Stimulated activated CD8-positive, alpha-beta memory T cell treated with anti-CD3 and anti-CD28 coated beads, Interleukin-15, amount 100 ng/mL, for 4 hours (primary cell): ENCODE measurements at regions not wholly inside any gene's neighbourhood (a gene's known extent, or its start where the extent isn't known, plus 50 kb on each side); places are given as distances from the start of the nearest gene placed in this dataset.
"Not testable (repeated sequence)": the region's sequence is repeated elsewhere in the genome, so short reads cannot be mapped to it uniquely, and the experiment has no call there.

ENCODE experiments used
- DNase-seq, 2 donors: peaks; one replicate each; pipeline ENCODE4 v3.0.0-alpha.2; 2020; ENCODE audit warnings: low read depth in 2 of 2

- not testable (repeated sequence) for DNase-seq
Measured at GRCh38 chr3:10736444-10736843, 79.6 kb upstream of the SLC6A11 start.

GRCh38 chr3:10737785-10738184, 78.2 kb upstream of the SLC6A11 start:
- no peak for DNase-seq

- DNase-seq, result peak; percentile 31 to 51
Measured at GRCh38 chr3:10738688-10739372, 77.2 kb upstream of the SLC6A11 start.

- no peak for DNase-seq
Measured at GRCh38 chr3:10740954-10741353, 75.1 kb upstream of the SLC6A11 start.

GRCh38 chr3:10741891-10742671, 73.9 kb upstream of the SLC6A11 start:
- DNase-seq, result no peak

GRCh38 chr3:10743366-10744097, 72.5 kb upstream of the SLC6A11 start:
- no peak for DNase-seq

- DNase-seq, result no peak
Measured at GRCh38 chr3:10744098-10744465, 71.9 kb upstream of the SLC6A11 start.

- no peak for DNase-seq
Measured at GRCh38 chr3:10745392-10745791, 70.6 kb upstream of the SLC6A11 start.

GRCh38 chr3:10746001-10746400, 70.0 kb upstream of the SLC6A11 start:
- DNase-seq, result no peak

- DNase-seq, result no peak
Measured at GRCh38 chr3:10746684-10747083, 69.3 kb upstream of the SLC6A11 start.

- DNase-seq, result no peak
Measured at GRCh38 chr3:10747341-10747740, 68.7 kb upstream of the SLC6A11 start.

- DNase-seq, result no peak
Measured at GRCh38 chr3:10748040-10748439, 68.0 kb upstream of the SLC6A11 start.

GRCh38 chr3:10753964-10754363, 62.1 kb upstream of the SLC6A11 start:
- DNase-seq, result no peak

- DNase-seq, result no peak
Measured at GRCh38 chr3:10756546-10756945, 59.5 kb upstream of the SLC6A11 start.

- no peak for DNase-seq
Measured at GRCh38 chr3:10757021-10757820, 58.8 kb upstream of the SLC6A11 start.

GRCh38 chr3:10757821-10758130, 58.3 kb upstream of the SLC6A11 start:
- DNase-seq, result no peak

GRCh38 chr3:10758304-10759037, 57.6 kb upstream of the SLC6A11 start:
- no peak for DNase-seq

- DNase-seq, result no peak
Measured at GRCh38 chr3:10759495-10759894, 56.5 kb upstream of the SLC6A11 start.

GRCh38 chr3:10760199-10760598, 55.8 kb upstream of the SLC6A11 start:
- DNase-seq, result no peak

- DNase-seq, result no peak
Measured at GRCh38 chr3:10761583-10761982, 54.4 kb upstream of the SLC6A11 start.

GRCh38 chr3:10762116-10762515, 53.9 kb upstream of the SLC6A11 start:
- no peak for DNase-seq
